Dedifferentiated amniotic fluid mesenchymal stem cell (primary cell): ENCODE measurements at regions not wholly inside any gene's neighbourhood (a gene's known extent, or its start where the extent isn't known, plus 50 kb on each side); places are given as distances from the start of the nearest gene placed in this dataset.

ENCODE experiments used
- DNase-seq: peaks from one replicate; pipeline ENCODE4 v3.0.0-alpha.2; 2016; ENCODE audit errors: extremely low spot score

- DNase-seq: no peak
Measured at GRCh38 chr2:217067787-217068186, 207.9 kb upstream of the TNP1 start.

GRCh38 chr2:217066510-217067270 lies 206.8 kb upstream of the TNP1 start:
- DNase-seq: no peak

- DNase-seq: peak; percentile 92
Measured at GRCh38 chr2:217065695-217066405, 206.0 kb upstream of the TNP1 start.

- DNase-seq: no peak
Measured at GRCh38 chr2:217065012-217065290, 205.1 kb upstream of the TNP1 start.

GRCh38 chr2:217064234-217065011 lies 204.6 kb upstream of the TNP1 start:
- no peak for DNase-seq

GRCh38 chr2:217063238-217063755 lies 203.4 kb upstream of the TNP1 start:
- no peak for DNase-seq

GRCh38 chr2:217062768-217063167 lies 202.9 kb upstream of the TNP1 start:
- DNase-seq: no peak

GRCh38 chr2:217061916-217062505 lies 202.1 kb upstream of the TNP1 start:
- DNase-seq: no peak

- DNase-seq: no peak
Measured at GRCh38 chr2:217060951-217061547, 201.2 kb upstream of the TNP1 start.

- DNase-seq: no peak
Measured at GRCh38 chr2:217060516-217060915, 200.7 kb upstream of the TNP1 start.

GRCh38 chr2:217058791-217059755 lies 199.2 kb upstream of the TNP1 start:
- DNase-seq: no peak

GRCh38 chr2:217057773-217058172 lies 197.9 kb upstream of the TNP1 start:
- no peak for DNase-seq

- no peak for DNase-seq
Measured at GRCh38 chr2:217055624-217056023, 195.8 kb upstream of the TNP1 start.

- peak; percentile 31 for DNase-seq
Measured at GRCh38 chr2:217054791-217055190, 194.9 kb upstream of the TNP1 start.

- no peak for DNase-seq
Measured at GRCh38 chr2:217052856-217053577, 193.2 kb upstream of the TNP1 start.

- DNase-seq: no peak
Measured at GRCh38 chr2:217051416-217051815, 191.6 kb upstream of the TNP1 start.

GRCh38 chr2:217049956-217050355 lies 190.1 kb upstream of the TNP1 start:
- DNase-seq: no peak

- DNase-seq: no peak
Measured at GRCh38 chr2:217049422-217049821, 189.6 kb upstream of the TNP1 start.

GRCh38 chr2:217048730-217049129 lies 188.9 kb upstream of the TNP1 start:
- DNase-seq: no peak

GRCh38 chr2:217047631-217048030 lies 187.8 kb upstream of the TNP1 start:
- no peak for DNase-seq
